ENCODE measurements at regions not wholly inside any gene's neighbourhood (a gene's known extent, or its start where the extent isn't known, plus 50 kb on each side); places are given as distances from the start of the nearest gene placed in this dataset.

- DNase-seq (ENCODE audit: low read depth) = no peak
- TF ChIP-seq MYC (IDR thresholded peaks at IDR 0.05; ENCODE audit: low read depth, low read length) (no peak), POLR2A (IDR thresholded peaks at IDR 0.05; ENCODE audit: extremely low read depth, insufficient read length) (no peak), MAX (IDR thresholded peaks at IDR 0.05; ENCODE audit: low read depth, low read length) (no peak)
- H3K4me3 ChIP-seq (ENCODE audit: low read depth, low read length) = no peak overlapping the region
Observed at GRCh38 chr12:125372085-125372484, 306.9 kb downstream of the AACS start.

GRCh38 chr12:125373375-125373774, 308.1 kb downstream of the AACS start:
- TF ChIP-seq MAX (IDR thresholded peaks at IDR 0.05; ENCODE audit: low read depth, low read length) (no peak), MYC (IDR thresholded peaks at IDR 0.05; ENCODE audit: low read depth, low read length) (no peak), CTCF (IDR thresholded peaks at IDR 0.05; ENCODE audit: low read depth, low read length) (no peak), POLR2A (IDR thresholded peaks at IDR 0.05; ENCODE audit: extremely low read depth, insufficient read length) (no peak)
- DNase-seq (ENCODE audit: low read depth) = no peak
- H3K4me3 ChIP-seq (ENCODE audit: low read depth, low read length) = no peak overlapping the region

- no peak for DNase-seq (ENCODE audit: low read depth)
- H3K4me3 ChIP-seq (ENCODE audit: low read depth, low read length) = no peak overlapping the region
- TF ChIP-seq CTCF (IDR thresholded peaks at IDR 0.05; ENCODE audit: low read depth, low read length) (no peak), MAX (IDR thresholded peaks at IDR 0.05; ENCODE audit: low read depth, low read length) (no peak), MYC (IDR thresholded peaks at IDR 0.05; ENCODE audit: low read depth, low read length) (no peak), POLR2A (IDR thresholded peaks at IDR 0.05; ENCODE audit: extremely low read depth, insufficient read length) (no peak)
Observed at GRCh38 chr12:125376422-125376821, 311.2 kb downstream of the AACS start.

GRCh38 chr12:125377093-125377492, 311.9 kb downstream of the AACS start:
- DNase-seq (ENCODE audit: low read depth) = no peak
- TF ChIP-seq MYC (IDR thresholded peaks at IDR 0.05; ENCODE audit: low read depth, low read length) (no peak), MAX (IDR thresholded peaks at IDR 0.05; ENCODE audit: low read depth, low read length) (no peak), CTCF (IDR thresholded peaks at IDR 0.05; ENCODE audit: low read depth, low read length) (no peak), POLR2A (IDR thresholded peaks at IDR 0.05; ENCODE audit: extremely low read depth, insufficient read length) (no peak)

GRCh38 chr12:125381373-125381772, 316.1 kb downstream of the AACS start:
- TF ChIP-seq CTCF (IDR thresholded peaks at IDR 0.05; ENCODE audit: low read depth, low read length) (no peak), MAX (IDR thresholded peaks at IDR 0.05; ENCODE audit: low read depth, low read length) (peak; percentile 51)
- DNase-seq (ENCODE audit: low read depth) = no peak
- H3K4me3 ChIP-seq (ENCODE audit: low read depth, low read length) = no peak overlapping the region

More at GRCh38 chr12:125377093-125377492, 311.9 kb downstream of the AACS start:
- H3K4me3 ChIP-seq (ENCODE audit: low read depth, low read length) = no peak overlapping the region

GRCh38 chr12:125382926-125383325, 317.7 kb downstream of the AACS start:
- DNase-seq (ENCODE audit: low read depth) = no peak
- no peak overlapping the region for H3K4me3 ChIP-seq (ENCODE audit: low read depth, low read length)
- TF ChIP-seq CTCF (IDR thresholded peaks at IDR 0.05; ENCODE audit: low read depth, low read length) = no peak
- no peak for TF ChIP-seq POLR2A (IDR thresholded peaks at IDR 0.05; ENCODE audit: extremely low read depth, insufficient read length)
- no peak for TF ChIP-seq MAX (IDR thresholded peaks at IDR 0.05; ENCODE audit: low read depth, low read length)
- TF ChIP-seq MYC (IDR thresholded peaks at IDR 0.05; ENCODE audit: low read depth, low read length) = no peak
